ENCODE measurements at regions not wholly inside any gene's neighbourhood (a gene's known extent, or its start where the extent isn't known, plus 50 kb on each side); places are given as distances from the start of the nearest gene placed in this dataset.

DNA sequence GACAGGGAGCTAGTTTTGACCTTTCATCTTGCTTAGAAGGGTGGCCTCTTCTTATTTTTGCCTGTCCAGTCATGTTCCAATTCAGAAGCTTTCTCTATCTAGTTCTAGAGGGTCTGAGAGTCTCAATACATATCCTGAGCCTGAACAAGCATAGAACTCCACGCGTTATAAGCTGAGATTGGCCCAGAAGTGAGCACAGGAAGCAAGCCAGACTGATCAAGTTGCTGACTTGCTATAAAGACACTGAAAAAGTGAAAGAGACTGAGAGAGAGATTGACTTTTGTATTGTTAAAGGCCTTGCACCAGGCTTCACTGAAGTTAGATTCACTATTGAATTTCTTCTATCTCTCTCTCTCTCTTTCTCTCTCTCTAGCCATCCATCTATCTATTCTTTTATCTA is 142.7 kb upstream of the DOCK10 start:
- no peak overlapping the region for H3K4me2 ChIP-seq
- DNase-seq, result no peak
- peaks cover 7% of the 10 kb centered on the region; the same call in 1 of the 2 replicates for H3K9me2 ChIP-seq (ENCODE audit: insufficient read depth)
- no peak for TF ChIP-seq EZH2 (IDR thresholded peaks at IDR 0.05; ENCODE audit: low read depth)
- TF ChIP-seq, protein P1, sequence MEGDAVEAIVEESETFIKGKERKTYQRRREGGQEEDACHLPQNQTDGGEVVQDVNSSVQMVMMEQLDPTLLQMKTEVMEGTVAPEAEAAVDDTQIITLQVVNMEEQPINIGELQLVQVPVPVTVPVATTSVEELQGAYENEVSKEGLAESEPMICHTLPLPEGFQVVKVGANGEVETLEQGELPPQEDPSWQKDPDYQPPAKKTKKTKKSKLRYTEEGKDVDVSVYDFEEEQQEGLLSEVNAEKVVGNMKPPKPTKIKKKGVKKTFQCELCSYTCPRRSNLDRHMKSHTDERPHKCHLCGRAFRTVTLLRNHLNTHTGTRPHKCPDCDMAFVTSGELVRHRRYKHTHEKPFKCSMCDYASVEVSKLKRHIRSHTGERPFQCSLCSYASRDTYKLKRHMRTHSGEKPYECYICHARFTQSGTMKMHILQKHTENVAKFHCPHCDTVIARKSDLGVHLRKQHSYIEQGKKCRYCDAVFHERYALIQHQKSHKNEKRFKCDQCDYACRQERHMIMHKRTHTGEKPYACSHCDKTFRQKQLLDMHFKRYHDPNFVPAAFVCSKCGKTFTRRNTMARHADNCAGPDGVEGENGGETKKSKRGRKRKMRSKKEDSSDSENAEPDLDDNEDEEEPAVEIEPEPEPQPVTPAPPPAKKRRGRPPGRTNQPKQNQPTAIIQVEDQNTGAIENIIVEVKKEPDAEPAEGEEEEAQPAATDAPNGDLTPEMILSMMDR (conservative IDR thresholded peaks at IDR 0.05), result no peak
- no peaks in the 10 kb centered on the region for H3K79me2 ChIP-seq (ENCODE audit: low read depth)
- no peaks in the 10 kb centered on the region for H3K9me3 ChIP-seq (ENCODE audit: insufficient read depth, low read depth)
- no peaks in the 10 kb centered on the region for H3K36me3 ChIP-seq (ENCODE audit: low read depth)
- intact Hi-C loops (cut with micrococcal nuclease; ENCODE audit: unreplicated experiment), result no loop called here
- H3K4me1 ChIP-seq (replicated peaks; ENCODE audit: insufficient read depth), result no peaks in the 10 kb centered on the region
- POLR2A ChIA-PET (ENCODE audit: unreplicated experiment), result no interaction called here
- CTCF ChIA-PET, result no interaction called here
- H2AFZ ChIP-seq, result no peak overlapping the region
- BruUV-seq (replicated peaks), result no TSS peak
- no peak overlapping the region for H3K4me3 ChIP-seq
- no peak overlapping the region for H3K27ac ChIP-seq
- H3K27me3 ChIP-seq (ENCODE audit: insufficient read depth, low read depth), result no peaks in the 10 kb centered on the region
- no peaks in the 10 kb centered on the region for H4K20me1 ChIP-seq (ENCODE audit: insufficient read depth)
- H3F3A ChIP-seq (ENCODE audit: insufficient read depth, low read depth), result no peaks in the 10 kb centered on the region

DNA sequence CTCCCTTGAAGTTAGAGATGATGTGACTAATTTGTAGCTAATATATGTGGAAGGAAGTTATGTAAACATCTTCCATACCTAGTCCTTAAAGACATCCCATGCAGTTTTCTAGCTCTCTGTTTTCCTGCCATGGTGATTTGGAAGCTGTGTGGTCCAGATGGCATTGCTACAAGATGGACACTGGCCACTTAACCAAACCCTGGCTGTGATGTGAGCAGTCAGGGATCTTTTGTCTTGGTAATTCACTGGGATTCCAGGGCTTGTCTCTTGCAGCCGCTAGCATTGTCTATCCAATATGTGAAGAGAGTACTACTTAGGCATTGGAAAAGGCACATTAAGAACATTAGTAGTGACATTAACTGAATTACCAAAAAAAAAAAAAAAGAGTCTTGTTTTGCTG is 139.9 kb upstream of the DOCK10 start:
- Histone ChIP-seq H2AFZ (no peak overlapping the region), H3K9me2 (ENCODE audit: insufficient read depth) (peaks cover 7% of the 10 kb centered on the region; the same call in 1 of the 2 replicates), H4K20me1 (ENCODE audit: insufficient read depth) (no peaks in the 10 kb centered on the region), H3K9me3 (ENCODE audit: insufficient read depth, low read depth) (no peaks in the 10 kb centered on the region), H3K27me3 (ENCODE audit: insufficient read depth, low read depth) (no peaks in the 10 kb centered on the region), H3K79me2 (ENCODE audit: low read depth) (no peaks in the 10 kb centered on the region), H3K27ac (no peak overlapping the region), H3K36me3 (ENCODE audit: low read depth) (no peaks in the 10 kb centered on the region), H3F3A (ENCODE audit: insufficient read depth, low read depth) (no peaks in the 10 kb centered on the region), H3K4me2 (no peak overlapping the region), H3K4me3 (no peak overlapping the region), H3K4me1 (replicated peaks; ENCODE audit: insufficient read depth) (no peaks in the 10 kb centered on the region)
- CTCF ChIA-PET, result interaction anchor here (0.7 kb wide), 1 partner anchor 1775 kb away, joined by 4 read pairs; no protein-coding TSS in a partner anchor
- intact Hi-C loops (cut with micrococcal nuclease; ENCODE audit: unreplicated experiment), result no loop called here
- no TSS peak for BruUV-seq (replicated peaks)
- POLR2A ChIA-PET (ENCODE audit: unreplicated experiment), result no interaction called here
- no peak for DNase-seq
- TF ChIP-seq, protein P1 (conservative IDR thresholded peaks at IDR 0.05), result no peak
- TF ChIP-seq EZH2 (IDR thresholded peaks at IDR 0.05; ENCODE audit: low read depth), result no peak

DNA sequence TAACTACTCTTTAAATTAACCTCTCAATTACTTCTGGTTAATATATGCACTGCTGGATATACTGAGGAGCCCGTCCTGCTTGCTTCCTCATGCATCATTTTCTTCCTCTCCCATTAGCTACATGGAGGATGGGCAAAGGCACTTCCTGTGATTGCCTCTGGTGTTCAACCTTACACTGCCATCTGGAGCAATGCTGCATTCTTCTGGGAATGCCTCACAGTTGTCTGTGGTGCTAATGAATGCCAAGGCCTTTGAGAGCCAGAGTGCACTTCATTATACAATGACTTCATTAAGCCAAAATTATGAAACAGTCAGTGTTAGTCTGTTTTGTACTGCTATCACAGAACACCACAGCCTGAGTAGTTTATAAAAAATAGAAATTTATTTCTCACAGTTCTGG is 134.8 kb upstream of the DOCK10 start:
- no peaks in the 10 kb centered on the region for H3K9me2 ChIP-seq (ENCODE audit: insufficient read depth)
- no peaks in the 10 kb centered on the region for H3K4me1 ChIP-seq (replicated peaks; ENCODE audit: insufficient read depth)
- H4K20me1 ChIP-seq (ENCODE audit: insufficient read depth), result no peaks in the 10 kb centered on the region
- H3K4me3 ChIP-seq, result no peak overlapping the region
- H3K36me3 ChIP-seq (ENCODE audit: low read depth), result no peaks in the 10 kb centered on the region
- peak in 1 of 2 experiments; percentile 25 for DNase-seq
- H3K27me3 ChIP-seq (ENCODE audit: insufficient read depth, low read depth), result no peaks in the 10 kb centered on the region
- H2AFZ ChIP-seq, result no peak overlapping the region
- H3K4me2 ChIP-seq, result no peak overlapping the region
- H3F3A ChIP-seq (ENCODE audit: insufficient read depth, low read depth), result no peaks in the 10 kb centered on the region
- intact Hi-C loops (cut with micrococcal nuclease; ENCODE audit: unreplicated experiment), result no loop called here
- TF ChIP-seq EZH2 (IDR thresholded peaks at IDR 0.05; ENCODE audit: low read depth), result no peak
- TF ChIP-seq, protein P1 (conservative IDR thresholded peaks at IDR 0.05), result no peak
- no peaks in the 10 kb centered on the region for H3K79me2 ChIP-seq (ENCODE audit: low read depth)
- ChIA-PET POLR2A (ENCODE audit: unreplicated experiment) (no interaction called here), CTCF (no interaction called here)
- H3K27ac ChIP-seq, result no peak overlapping the region
- BruUV-seq (replicated peaks), result no TSS peak
- H3K9me3 ChIP-seq (ENCODE audit: insufficient read depth, low read depth), result no peaks in the 10 kb centered on the region
